ENCODE measurements at regions not wholly inside any gene's neighbourhood (a gene's known extent, or its start where the extent isn't known, plus 50 kb on each side); places are given as distances from the start of the nearest gene placed in this dataset.

GRCh38 chr16:26295625-26296304 is 604.0 kb downstream of the HS3ST4 start:
- no peak for DNase-seq (ENCODE audit: low spot score)

- DNase-seq (ENCODE audit: low spot score), result no peak
These were observed 609.8 kb downstream of the HS3ST4 start for GRCh38 chr16:26301516-26301915.

GRCh38 chr16:26316683-26317464 is 625.1 kb downstream of the HS3ST4 start:
- no peak for DNase-seq (ENCODE audit: low spot score)

- no peak for DNase-seq (ENCODE audit: low spot score)
These were observed 626.1 kb downstream of the HS3ST4 start for GRCh38 chr16:26317885-26318284.

- DNase-seq (ENCODE audit: low spot score), result no peak
These were observed 638.9 kb downstream of the HS3ST4 start for GRCh38 chr16:26330654-26331053.

GRCh38 chr16:26334218-26335111 is 642.7 kb downstream of the HS3ST4 start:
- no peak for DNase-seq (ENCODE audit: low spot score)

- no peak for DNase-seq (ENCODE audit: low spot score)
These were observed 643.6 kb downstream of the HS3ST4 start for GRCh38 chr16:26335236-26335853.

- no peak for DNase-seq (ENCODE audit: low spot score)
These were observed 650.9 kb downstream of the HS3ST4 start for GRCh38 chr16:26342621-26343020.

- DNase-seq (ENCODE audit: low spot score), result no peak
These were observed 652.5 kb downstream of the HS3ST4 start for GRCh38 chr16:26344240-26344776.

GRCh38 chr16:26344976-26345375 is 653.2 kb downstream of the HS3ST4 start:
- DNase-seq (ENCODE audit: low spot score), result no peak

- no peak for DNase-seq (ENCODE audit: low spot score)
These were observed 654.2 kb downstream of the HS3ST4 start for GRCh38 chr16:26345966-26346365.

GRCh38 chr16:26348095-26348494 is 656.3 kb downstream of the HS3ST4 start:
- no peak for DNase-seq (ENCODE audit: low spot score)

GRCh38 chr16:26360867-26361266 is 669.1 kb downstream of the HS3ST4 start:
- no peak for DNase-seq (ENCODE audit: low spot score)

GRCh38 chr16:26363581-26363980 is 671.8 kb downstream of the HS3ST4 start:
- no peak for DNase-seq (ENCODE audit: low spot score)

GRCh38 chr16:26365161-26365940 is 673.6 kb downstream of the HS3ST4 start:
- DNase-seq (ENCODE audit: low spot score), result no peak

- no peak for DNase-seq (ENCODE audit: low spot score)
These were observed 679.6 kb downstream of the HS3ST4 start for GRCh38 chr16:26371349-26371869.

- DNase-seq (ENCODE audit: low spot score), result no peak
These were observed 682.6 kb downstream of the HS3ST4 start for GRCh38 chr16:26374279-26374925.

GRCh38 chr16:26382586-26382985 is 684.1 kb upstream of the C16orf82 start:
- no peak for DNase-seq (ENCODE audit: low spot score)

GRCh38 chr16:26386096-26386495 is 680.6 kb upstream of the C16orf82 start:
- DNase-seq (ENCODE audit: low spot score), result no peak

GRCh38 chr16:26391833-26392232 is 674.9 kb upstream of the C16orf82 start:
- no peak for DNase-seq (ENCODE audit: low spot score)

All from AG20443 (cell line).